H9 (cell line): ENCODE measurements at regions not wholly inside any gene's neighbourhood (a gene's known extent, or its start where the extent isn't known, plus 50 kb on each side); places are given as distances from the start of the nearest gene placed in this dataset.

ENCODE experiments used
- DNase-seq: peaks from one replicate; pipeline ENCODE4 v3.0.0-alpha.2; 2017
- H2AFZ ChIP-seq: one replicate; pipeline ENCODE4 v1.6.1; 2013; ENCODE audit warnings: mild to moderate bottlenecking, low read length, control low read depth, moderate library complexity
- H2AK5ac ChIP-seq: 2 replicates; pipeline ENCODE4 v1.6.1; 2013; ENCODE audit warnings: low read length, control low read depth, mixed read lengths; ENCODE audit not compliant: insufficient read length
- H2BK120ac ChIP-seq: one replicate; pipeline ENCODE4 v1.6.1; 2013; ENCODE audit warnings: low read depth, mild to moderate bottlenecking, low read length, control low read depth, inconsistent platforms; ENCODE audit not compliant: poor library complexity, severe bottlenecking
- H2BK12ac ChIP-seq: 2 replicates; pipeline ENCODE4 v1.6.1; 2013; ENCODE audit warnings: low read length, control low read depth, mixed read lengths, low read depth; ENCODE audit not compliant: insufficient read length
- H2BK15ac ChIP-seq: 2 replicates; pipeline ENCODE4 v1.6.1; 2013; ENCODE audit warnings: low read depth, low read length, control low read depth
- H2BK20ac ChIP-seq: one replicate; pipeline ENCODE4 v1.6.1; 2013; ENCODE audit warnings: low read depth, mild to moderate bottlenecking, low read length, control low read depth, inconsistent platforms; ENCODE audit not compliant: poor library complexity, severe bottlenecking
- H2BK5ac ChIP-seq: 2 replicates; pipeline ENCODE4 v1.6.1; 2013; ENCODE audit warnings: low read length, control low read depth, mixed read lengths; ENCODE audit not compliant: insufficient read length
- H3K14ac ChIP-seq: 2 replicates; pipeline ENCODE4 v1.6.1; 2013; ENCODE audit warnings: low read length, control low read depth; ENCODE audit not compliant: insufficient read depth
- H3K18ac ChIP-seq: 2 replicates; pipeline ENCODE4 v1.6.1; 2013; ENCODE audit warnings: low read depth, mild to moderate bottlenecking, mixed read lengths, low read length, control low read depth; ENCODE audit not compliant: insufficient read length
- H3K23ac ChIP-seq: 2 replicates; pipeline ENCODE4 v1.6.1; 2013; ENCODE audit warnings: low read length, control low read depth, mixed read lengths, low read depth; ENCODE audit not compliant: insufficient read length
- H3K23me2 ChIP-seq: 2 replicates; pipeline ENCODE4 v1.6.1; 2013; ENCODE audit warnings: low read depth, mild to moderate bottlenecking, mixed read lengths, low read length, control low read depth; ENCODE audit not compliant: insufficient read length, poor library complexity, severe bottlenecking
- H3K27ac ChIP-seq: 2 replicates; pipeline ENCODE4 v1.5.1; 2013; ENCODE audit warnings: low read length, control low read depth, mixed read lengths, low read depth; ENCODE audit not compliant: insufficient read length
- H3K27me3 ChIP-seq: 2 replicates; pipeline ENCODE4 v1.6.1; 2013; ENCODE audit warnings: low read length, control low read depth, inconsistent platforms; ENCODE audit not compliant: insufficient read depth
- H3K4ac ChIP-seq: 2 replicates; pipeline ENCODE4 v1.6.1; 2013; ENCODE audit warnings: low read depth, mild to moderate bottlenecking, control low read depth, inconsistent platforms, low read length, moderate library complexity
- H3K4me1 ChIP-seq: 2 replicates; pipeline ENCODE4 v1.6.1; 2013; ENCODE audit warnings: low read length, control low read depth, inconsistent platforms; ENCODE audit not compliant: insufficient read depth
- H3K4me2 ChIP-seq: 2 replicates; pipeline ENCODE4 v1.6.1; 2013; ENCODE audit warnings: low read length, control low read depth, mixed read lengths; ENCODE audit not compliant: insufficient read length, insufficient read depth
- H3K56ac ChIP-seq: 2 replicates; pipeline ENCODE4 v1.6.1; 2013; ENCODE audit warnings: low read depth, mild to moderate bottlenecking, mixed read lengths, low read length, control low read depth; ENCODE audit not compliant: insufficient read length
- H3K79me1 ChIP-seq: 2 replicates; pipeline ENCODE4 v1.6.1; 2013; ENCODE audit warnings: low read depth, mild to moderate bottlenecking, moderate library complexity, low read length, control low read depth, inconsistent platforms; ENCODE audit not compliant: insufficient read depth, poor library complexity, severe bottlenecking
- H3K79me2 ChIP-seq: 2 replicates; pipeline ENCODE4 v1.6.1; 2013; ENCODE audit warnings: low read length, control low read depth, inconsistent platforms; ENCODE audit not compliant: insufficient read depth
- H3K9ac ChIP-seq: 2 replicates; pipeline ENCODE4 v1.6.1; 2013; ENCODE audit warnings: low read length, control low read depth, mixed read lengths; ENCODE audit not compliant: insufficient read length; ENCODE audit errors: extremely low read depth
- H3K9me3 ChIP-seq: one replicate; pipeline ENCODE4 v1.6.1; 2013; ENCODE audit warnings: low read depth, low read length, inconsistent platforms; ENCODE audit not compliant: control insufficient read depth
- H3T11ph ChIP-seq: one replicate; pipeline ENCODE4 v1.6.1; 2013; ENCODE audit warnings: mild to moderate bottlenecking, low read length, control low read depth, inconsistent platforms
- H4K20me1 ChIP-seq: one replicate; pipeline ENCODE4 v1.6.1; 2013; ENCODE audit not compliant: control insufficient read depth, insufficient read length, insufficient read depth
- H4K5ac ChIP-seq: 2 replicates; pipeline ENCODE4 v1.6.1; 2013; ENCODE audit warnings: low read depth, mild to moderate bottlenecking, mixed read lengths, low read length, control low read depth; ENCODE audit not compliant: insufficient read length
- H4K8ac ChIP-seq: replicated peaks from 2 replicates; pipeline ENCODE4 v1.6.1; 2013; ENCODE audit warnings: low read length, control low read depth, mixed read lengths, low read depth; ENCODE audit not compliant: insufficient read length
- H4K91ac ChIP-seq: 2 replicates; pipeline ENCODE4 v1.6.1; 2013; ENCODE audit warnings: low read depth, mild to moderate bottlenecking, moderate library complexity, mixed read lengths, low read length, control low read depth; ENCODE audit not compliant: insufficient read length
- H3K27ac Mint-ChIP-seq, 3 experiments: 2 replicates in 2 of 3; 3 replicates in 1 of 3; pipeline ENCODE4 v1.8.0; 2020 to 2021; ENCODE audit warnings: mixed read lengths in 3 of 3, mild to moderate bottlenecking in 1 of 3, moderate library complexity in 1 of 3
- H3K27me3 Mint-ChIP-seq: 2 replicates; pipeline ENCODE4 v1.8.0; 2021; ENCODE audit warnings: low read depth, mild to moderate bottlenecking, moderate library complexity, mixed read lengths
- H3K36me3 Mint-ChIP-seq, 3 experiments: 2 replicates in 2 of 3; 3 replicates in 1 of 3; pipeline ENCODE4 v1.8.0; 2020 to 2021; ENCODE audit warnings: low read depth in 3 of 3, mixed read lengths in 3 of 3; ENCODE audit not compliant: insufficient read depth in 1 of 3
- H3K4me1 Mint-ChIP-seq, 2 experiments: 2 replicates each; pipeline ENCODE4 v1.8.0; 2020; ENCODE audit warnings: mixed read lengths in 2 of 2
- H3K4me3 Mint-ChIP-seq, 2 experiments: 2 replicates in 1 of 2; 3 replicates in 1 of 2; pipeline ENCODE4 v1.8.0; 2020 to 2021; ENCODE audit warnings: mild to moderate bottlenecking in 2 of 2, mixed read lengths in 2 of 2, moderate library complexity in 1 of 2
- H3K9me3 Mint-ChIP-seq, 2 experiments: 2 replicates in 1 of 2; 3 replicates in 1 of 2; pipeline ENCODE4 v1.8.0; 2020; ENCODE audit warnings: mild to moderate bottlenecking in 2 of 2, mixed read lengths in 2 of 2, moderate library complexity in 1 of 2
- CTCF ChIP-seq: fragments of 200-600 bp; sonication (generic); conservative IDR thresholded peaks from 3 replicates; pipeline ENCODE4 v1.8.0; 2021; ENCODE audit warnings: antibody characterized with exemption, mild to moderate bottlenecking
- WGBS: extraction: QIAGEN DNeasy Blood & Tissue Kit; methylation state at CpG from one replicate; pipeline ENCODE4 v1.1.7; 2013; ENCODE audit warnings: missing lambda C conversion rate, low lambda C conversion rate, mixed read lengths; ENCODE audit not compliant: insufficient read length; ENCODE audit errors: extremely low coverage; 5-methylcytosine and 5-hydroxymethylcytosine counted together

- H3K9me3 ChIP-seq: no peaks in the 10 kb centered on the region
- H2AK5ac ChIP-seq: no peak overlapping the region
- H4K91ac ChIP-seq: no peak overlapping the region
- no peaks in the 10 kb centered on the region for H4K20me1 ChIP-seq
- Mint-ChIP-seq H3K27me3 (no peaks in the 10 kb centered on the region; the same call in 1 of the 2 replicates), H3K9me3 (no peaks in the 10 kb centered on the region; a peak in 2 of 5 replicates), H3K4me3 (no peak overlapping the region), H3K4me1 (peaks cover 17 to 19% of the 10 kb centered on the region in 2 experiments), H3K36me3 (no peaks in the 10 kb centered on the region; a peak in 1 of 7 replicates), H3K27ac (no peak overlapping the region)
- no peak overlapping the region for H3K23ac ChIP-seq
- H2BK20ac ChIP-seq: no peak overlapping the region
- no peak overlapping the region for H4K5ac ChIP-seq
- H2AFZ ChIP-seq: no peak overlapping the region
- no peak overlapping the region for H3K4me2 ChIP-seq
- no peak overlapping the region for H3K14ac ChIP-seq
- H3K27me3 ChIP-seq: no peaks in the 10 kb centered on the region
- H2BK12ac ChIP-seq: no peak overlapping the region
- no peak overlapping the region for H3K27ac ChIP-seq
- H3K4me1 ChIP-seq: no peaks in the 10 kb centered on the region; the same call in 1 of the 2 replicates
- no peaks in the 10 kb centered on the region for H3K23me2 ChIP-seq
- no peaks in the 10 kb centered on the region for H3K79me1 ChIP-seq
- no peak for TF ChIP-seq CTCF
- WGBS: no CpG with 5 or more reads among the region's 6 CpGs
- no peak for DNase-seq
- no peak overlapping the region for H2BK5ac ChIP-seq
- H3K4ac ChIP-seq: no peak overlapping the region
- no peak overlapping the region for H3T11ph ChIP-seq
- no peak overlapping the region for H3K9ac ChIP-seq
- H4K8ac ChIP-seq: no peak overlapping the region
- H3K56ac ChIP-seq: no peak overlapping the region
- no peak overlapping the region for H2BK120ac ChIP-seq
- H2BK15ac ChIP-seq: no peak overlapping the region
- H3K79me2 ChIP-seq: no peaks in the 10 kb centered on the region
- H3K18ac ChIP-seq: no peak overlapping the region
Measured at GRCh38 chr15:100758555-100758954, 121.1 kb upstream of the ALDH1A3 start.
